A673 (cell line): ENCODE measurements at regions not wholly inside any gene's neighbourhood (a gene's known extent, or its start where the extent isn't known, plus 50 kb on each side); places are given as distances from the start of the nearest gene placed in this dataset.

Experiments
- CTCF ChIP-seq: fragments of 300-800, 200-600 bp; sonication (generic); conservative IDR thresholded peaks from 2 replicates; pipeline ENCODE4 v1.5.1; 2017; ENCODE audit warnings: low read depth, mild to moderate bottlenecking, antibody characterized with exemption, low read length, moderate library complexity, mixed read lengths
- EZH2 ChIP-seq: fragments of 200-600 bp; sonication (generic); IDR thresholded peaks from 2 replicates; pipeline ENCODE4 v1.6.1; 2017; ENCODE audit warnings: borderline replicate concordance, low read depth, mild to moderate bottlenecking, mixed read lengths, antibody characterized with exemption, low read length; ENCODE audit not compliant: poor library complexity, severe bottlenecking

- TF ChIP-seq CTCF (no peak), EZH2 (no peak)
These were observed 163.2 kb downstream of the IER5 start for GRCh38 chr1:181251713-181252075.
